Activated T-cell treated with anti-CD3 and anti-CD28 coated beads, Interleukin-2, amount 50 U/mL, for 24 hours (primary cell): ENCODE measurements at regions not wholly inside any gene's neighbourhood (a gene's known extent, or its start where the extent isn't known, plus 50 kb on each side); places are given as distances from the start of the nearest gene placed in this dataset.
"Not testable (repeated sequence)": the region's sequence is repeated elsewhere in the genome, so short reads cannot be mapped to it uniquely, and the experiment has no call there.

Experiments
- DNase-seq: peaks from one replicate; pipeline ENCODE4 v3.0.0-alpha.2; 2020
- H3K27ac Mint-ChIP-seq: 2 replicates; pipeline ENCODE4 v1.8.0; 2020; ENCODE audit warnings: mild to moderate bottlenecking, mixed read lengths
- H3K27me3 Mint-ChIP-seq: 2 replicates; pipeline ENCODE4 v1.8.0; 2020; ENCODE audit warnings: mixed read lengths
- H3K36me3 Mint-ChIP-seq: 2 replicates; pipeline ENCODE4 v1.8.0; 2020; ENCODE audit warnings: low read depth, mixed read lengths
- H3K4me1 Mint-ChIP-seq: 2 replicates; pipeline ENCODE4 v1.8.0; 2020; ENCODE audit warnings: low read depth, mixed read lengths
- H3K4me3 Mint-ChIP-seq: 2 replicates; pipeline ENCODE4 v1.8.0; 2020; ENCODE audit warnings: mild to moderate bottlenecking, moderate library complexity, mixed read lengths
- H3K9me3 Mint-ChIP-seq: 2 replicates; pipeline ENCODE4 v1.8.0; 2020; ENCODE audit warnings: mixed read lengths

DNA sequence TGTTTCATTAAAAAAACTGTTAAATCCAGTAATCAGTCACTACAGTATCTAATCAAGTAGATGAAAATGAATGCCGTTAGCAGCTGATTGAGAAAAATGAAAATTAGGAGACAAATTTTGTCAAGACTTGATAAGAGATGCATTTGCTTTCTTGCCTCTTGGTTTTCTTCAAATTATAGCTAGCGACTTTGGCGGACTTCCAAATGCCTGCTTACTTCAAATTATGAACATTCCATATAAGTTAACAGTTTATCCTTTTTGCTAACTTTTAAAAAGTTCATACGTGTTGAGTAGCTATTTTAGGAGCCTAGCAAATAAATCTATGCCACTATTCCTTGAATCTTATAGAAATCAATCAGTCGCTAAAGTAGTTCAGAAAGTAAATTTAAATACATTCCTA lies 58.8 kb downstream of the PPP4R3C start:
- no peak overlapping the region for H3K4me3 Mint-ChIP-seq
- H3K9me3 Mint-ChIP-seq, result peaks cover 3% of the 10 kb centered on the region
- no peak overlapping the region for H3K27ac Mint-ChIP-seq
- H3K4me1 Mint-ChIP-seq, result no peaks in the 10 kb centered on the region
- no peaks in the 10 kb centered on the region for H3K27me3 Mint-ChIP-seq
- DNase-seq, result no peak
- H3K36me3 Mint-ChIP-seq, result no peaks in the 10 kb centered on the region

GRCh38 chrX:27399146-27399456 lies 64.0 kb downstream of the PPP4R3C start:
- no peaks in the 10 kb centered on the region for H3K9me3 Mint-ChIP-seq
- DNase-seq, result no peak
- H3K4me1 Mint-ChIP-seq, result no peaks in the 10 kb centered on the region
- no peak overlapping the region for H3K4me3 Mint-ChIP-seq
- H3K27me3 Mint-ChIP-seq, result peaks cover 6% of the 10 kb centered on the region
- no peak overlapping the region for H3K27ac Mint-ChIP-seq
- H3K36me3 Mint-ChIP-seq, result no peaks in the 10 kb centered on the region

DNA sequence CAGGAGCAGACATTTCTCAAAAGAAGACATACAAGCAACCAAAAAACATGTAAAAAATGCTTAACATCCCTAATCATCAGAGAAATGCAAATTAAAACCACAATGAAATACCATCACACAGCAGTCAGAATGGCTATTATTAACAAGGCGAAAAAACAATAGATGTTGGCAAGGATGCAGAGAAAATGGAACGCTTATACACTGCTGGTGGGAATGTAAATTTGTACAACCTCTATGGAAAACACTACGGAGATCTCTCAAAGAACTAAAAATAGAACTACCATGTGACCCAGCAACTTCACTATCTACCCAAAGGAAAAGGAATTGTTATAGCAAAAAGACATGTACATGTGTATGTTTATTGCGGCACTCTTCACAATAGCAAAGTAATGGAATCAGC lies 71.5 kb downstream of the PPP4R3C start:
- no peaks in the 10 kb centered on the region for H3K9me3 Mint-ChIP-seq
- no peaks in the 10 kb centered on the region for H3K4me1 Mint-ChIP-seq
- H3K36me3 Mint-ChIP-seq, result no peaks in the 10 kb centered on the region
- no peak overlapping the region for H3K27ac Mint-ChIP-seq
- DNase-seq, result no peak
- H3K4me3 Mint-ChIP-seq, result no peak overlapping the region
- H3K27me3 Mint-ChIP-seq, result no peaks in the 10 kb centered on the region

- Mint-ChIP-seq H3K9me3 (peaks cover 2% of the 10 kb centered on the region), H3K4me3 (no peak overlapping the region), H3K36me3 (no peaks in the 10 kb centered on the region), H3K27me3 (peaks cover 3% of the 10 kb centered on the region), H3K4me1 (no peaks in the 10 kb centered on the region), H3K27ac (no peak overlapping the region)
- no peak for DNase-seq
Measured at GRCh38 chrX:27381419-27381818, 81.7 kb downstream of the PPP4R3C start.

DNA sequence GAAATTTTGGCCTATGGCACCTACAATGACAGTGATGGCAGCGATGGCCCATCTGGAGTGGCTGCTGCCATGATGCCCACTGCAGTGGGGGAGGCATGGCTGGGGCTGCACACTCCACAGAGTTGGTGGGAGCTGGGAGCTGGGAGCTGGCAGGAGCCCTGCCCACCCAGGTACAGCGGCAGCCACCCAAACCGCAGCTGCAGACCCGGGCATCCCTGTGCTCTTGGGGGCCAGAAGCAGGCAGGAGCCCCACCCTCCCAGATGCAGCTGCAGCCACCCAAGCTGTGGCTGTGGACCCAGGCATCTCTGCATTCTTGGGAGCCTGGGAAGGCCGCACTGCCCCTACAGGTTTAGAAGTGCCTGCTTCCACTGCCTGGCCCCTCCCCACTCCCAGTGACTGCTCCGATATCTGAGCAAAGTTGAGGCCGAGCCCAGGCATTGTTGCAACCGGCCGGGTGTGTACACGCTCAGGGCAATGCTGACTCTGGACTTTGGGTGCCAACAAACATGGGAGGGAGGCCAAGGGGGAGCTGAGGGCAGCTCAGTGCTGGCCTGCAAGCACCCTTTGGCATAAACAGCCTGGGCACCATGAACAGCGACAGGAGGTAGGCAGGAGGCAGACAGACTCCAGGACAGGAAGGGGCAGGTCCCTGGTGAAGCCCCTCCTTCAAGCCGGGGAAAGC lies 82.8 kb downstream of the PPP4R3C start:
- DNase-seq, result no peak
- no peaks in the 10 kb centered on the region for H3K4me1 Mint-ChIP-seq
- no peaks in the 10 kb centered on the region for H3K36me3 Mint-ChIP-seq
- H3K27ac Mint-ChIP-seq, result no peak overlapping the region
- H3K27me3 Mint-ChIP-seq, result peaks cover 3% of the 10 kb centered on the region
- no peak overlapping the region for H3K4me3 Mint-ChIP-seq
- peaks cover 2% of the 10 kb centered on the region for H3K9me3 Mint-ChIP-seq

- H3K27me3 Mint-ChIP-seq, result peaks cover 3% of the 10 kb centered on the region
- no peaks in the 10 kb centered on the region for H3K36me3 Mint-ChIP-seq
- no peak for DNase-seq
- no peaks in the 10 kb centered on the region for H3K4me1 Mint-ChIP-seq
- H3K4me3 Mint-ChIP-seq, result no peak overlapping the region
- H3K27ac Mint-ChIP-seq, result no peak overlapping the region
- H3K9me3 Mint-ChIP-seq, result no peaks in the 10 kb centered on the region
Measured at GRCh38 chrX:27354021-27354420, 109.1 kb downstream of the PPP4R3C start.

DNA sequence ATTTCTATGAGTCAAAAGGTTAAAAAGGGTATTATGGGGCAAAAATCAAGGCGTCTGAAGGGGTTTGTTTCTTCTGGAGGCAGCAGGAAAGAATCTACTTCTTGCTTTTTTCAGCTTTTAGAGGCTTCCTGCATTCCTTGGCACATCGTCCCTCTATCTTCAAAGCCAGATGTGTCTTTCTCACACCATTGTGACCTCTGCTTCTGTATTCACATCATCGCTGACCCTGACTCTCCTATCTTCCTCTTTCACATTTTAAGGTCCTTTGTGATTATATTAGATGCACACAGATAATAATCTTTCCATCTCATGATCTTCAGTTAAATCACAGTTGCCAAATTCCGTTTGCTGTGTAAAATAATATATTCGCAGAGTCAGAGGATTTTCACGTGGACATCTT lies 112.7 kb downstream of the PPP4R3C start:
- Mint-ChIP-seq H3K27ac (no peak overlapping the region), H3K36me3 (no peaks in the 10 kb centered on the region), H3K9me3 (no peaks in the 10 kb centered on the region), H3K27me3 (no peaks in the 10 kb centered on the region), H3K4me1 (no peaks in the 10 kb centered on the region), H3K4me3 (no peak overlapping the region)
- no peak for DNase-seq

- H3K27ac Mint-ChIP-seq, result no peak overlapping the region
Measured at GRCh38 chrX:27336466-27337091, 126.6 kb downstream of the PPP4R3C start.

DNA sequence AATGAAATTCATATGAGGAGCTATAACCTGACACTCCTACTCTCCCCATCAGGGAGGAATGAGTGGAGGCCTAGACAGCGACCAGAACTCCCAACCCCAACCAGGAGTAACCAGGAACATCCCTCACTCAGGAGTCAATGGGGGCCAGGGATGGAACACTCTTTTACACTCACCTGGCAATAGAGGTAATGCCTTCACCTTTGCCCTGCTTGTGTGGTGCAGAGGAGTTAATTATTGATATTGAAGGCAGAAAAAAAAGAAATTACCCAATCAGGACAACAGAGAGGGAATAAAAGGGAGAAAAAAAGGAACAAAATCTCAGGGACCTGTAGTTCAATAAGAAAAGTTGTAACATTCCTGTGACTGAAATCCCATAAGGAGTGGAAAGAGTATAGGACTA lies 141.5 kb downstream of the PPP4R3C start:
- Mint-ChIP-seq H3K27ac (no peak overlapping the region), H3K4me3 (no peak overlapping the region), H3K27me3 (peaks cover 10% of the 10 kb centered on the region), H3K9me3 (no peaks in the 10 kb centered on the region), H3K4me1 (no peaks in the 10 kb centered on the region), H3K36me3 (no peaks in the 10 kb centered on the region)
- DNase-seq, result no peak

More at GRCh38 chrX:27336466-27337091, 126.6 kb downstream of the PPP4R3C start:
- H3K36me3 Mint-ChIP-seq, result no peaks in the 10 kb centered on the region
- DNase-seq, result peak; percentile 47
- no peak overlapping the region for H3K4me3 Mint-ChIP-seq
- H3K4me1 Mint-ChIP-seq, result no peaks in the 10 kb centered on the region
- no peaks in the 10 kb centered on the region for H3K9me3 Mint-ChIP-seq
- H3K27me3 Mint-ChIP-seq, result no peaks in the 10 kb centered on the region

- no peak overlapping the region for H3K4me3 Mint-ChIP-seq
- no peak for DNase-seq
- no peaks in the 10 kb centered on the region for H3K4me1 Mint-ChIP-seq
- no peak overlapping the region for H3K27ac Mint-ChIP-seq
- H3K36me3 Mint-ChIP-seq, result no peaks in the 10 kb centered on the region
- no peaks in the 10 kb centered on the region for H3K27me3 Mint-ChIP-seq
- H3K9me3 Mint-ChIP-seq, result peaks cover 2% of the 10 kb centered on the region
Measured at GRCh38 chrX:27309406-27309805, 153.7 kb downstream of the PPP4R3C start.

GRCh38 chrX:27307546-27307945 lies 155.6 kb downstream of the PPP4R3C start:
- Mint-ChIP-seq H3K4me1 (no peaks in the 10 kb centered on the region), H3K9me3 (peaks cover 2% of the 10 kb centered on the region), H3K27me3 (peaks cover 2% of the 10 kb centered on the region), H3K27ac (no peak overlapping the region), H3K4me3 (no peak overlapping the region), H3K36me3 (no peaks in the 10 kb centered on the region)
- DNase-seq, result no peak

DNA sequence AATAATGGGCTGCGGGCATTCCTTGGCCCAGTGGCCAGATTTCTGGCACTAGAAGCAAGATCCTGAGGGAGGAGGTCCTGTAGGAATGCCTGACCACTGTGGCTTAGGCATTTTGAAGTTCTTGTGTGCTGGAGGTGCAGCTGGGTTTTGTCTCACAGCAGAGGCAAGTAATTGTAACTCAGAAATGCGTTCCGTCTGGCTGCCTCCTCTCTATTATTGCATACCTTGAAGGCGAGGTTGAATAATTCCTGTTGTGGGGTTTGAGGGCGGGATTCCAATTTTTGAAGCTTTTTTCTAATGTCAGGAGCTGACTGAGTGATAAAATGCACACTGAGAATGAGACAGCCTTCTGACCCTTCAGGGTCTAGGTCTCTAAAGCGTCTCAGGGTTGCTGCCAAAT lies 170.6 kb downstream of the PPP4R3C start:
- not testable (repeated sequence) for H3K9me3 Mint-ChIP-seq, H3K27ac Mint-ChIP-seq, H3K4me3 Mint-ChIP-seq, DNase-seq, H3K36me3 Mint-ChIP-seq, H3K4me1 Mint-ChIP-seq, H3K27me3 Mint-ChIP-seq

DNA sequence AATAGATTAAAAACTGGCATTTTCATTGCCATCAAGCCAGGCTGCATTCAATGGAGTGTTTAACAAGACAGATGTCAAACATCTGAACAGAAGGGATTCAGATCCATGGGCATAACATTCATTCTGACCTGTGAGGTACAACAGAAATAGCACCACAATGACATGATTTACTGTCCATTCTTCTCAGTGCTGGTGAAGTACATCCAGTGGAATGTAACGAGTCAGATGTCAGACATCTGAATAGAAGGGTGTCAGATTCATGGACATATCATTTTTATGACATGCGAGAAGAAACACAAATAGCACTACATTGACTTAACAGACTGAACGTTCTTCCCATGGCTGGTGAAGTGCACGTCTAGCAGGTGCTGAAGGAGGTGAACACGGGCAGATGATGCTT lies 186.4 kb downstream of the PPP4R3C start:
- no peak overlapping the region for H3K4me3 Mint-ChIP-seq
- no peak for DNase-seq
- peaks cover 13% of the 10 kb centered on the region for H3K27me3 Mint-ChIP-seq
- H3K4me1 Mint-ChIP-seq, result no peaks in the 10 kb centered on the region
- H3K9me3 Mint-ChIP-seq, result no peaks in the 10 kb centered on the region
- H3K27ac Mint-ChIP-seq, result no peak overlapping the region
- H3K36me3 Mint-ChIP-seq, result no peaks in the 10 kb centered on the region

GRCh38 chrX:27254656-27255055 lies 208.5 kb downstream of the PPP4R3C start:
- DNase-seq, result no peak
- Mint-ChIP-seq H3K36me3 (no peaks in the 10 kb centered on the region), H3K9me3 (no peaks in the 10 kb centered on the region), H3K4me1 (no peaks in the 10 kb centered on the region), H3K27ac (no peak overlapping the region), H3K27me3 (peaks cover 3% of the 10 kb centered on the region), H3K4me3 (no peak overlapping the region)

GRCh38 chrX:27251369-27251768 lies 211.8 kb downstream of the PPP4R3C start:
- no peak for DNase-seq
- Mint-ChIP-seq H3K4me3 (no peak overlapping the region), H3K9me3 (no peaks in the 10 kb centered on the region), H3K27me3 (peaks cover 2% of the 10 kb centered on the region), H3K36me3 (no peaks in the 10 kb centered on the region), H3K27ac (no peak overlapping the region), H3K4me1 (no peaks in the 10 kb centered on the region)

DNA sequence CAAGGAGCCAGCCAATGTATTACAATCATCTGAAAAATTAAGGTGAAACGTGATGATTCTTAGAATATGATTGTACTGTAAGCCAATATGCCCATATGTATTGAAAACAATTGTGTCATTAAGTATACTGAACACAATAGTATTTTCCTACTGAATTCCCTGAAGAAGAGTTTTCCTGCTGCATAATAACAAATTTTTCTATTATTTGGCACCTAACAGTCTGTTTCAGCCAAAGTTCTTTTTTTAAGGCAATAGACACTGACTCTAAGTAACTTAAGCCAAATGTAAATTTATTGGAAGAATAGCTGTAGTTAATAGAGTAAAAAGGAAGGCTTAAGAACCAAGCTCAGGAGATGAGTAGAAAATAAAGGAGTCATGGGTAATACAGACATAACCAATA lies 220.6 kb downstream of the PPP4R3C start:
- Mint-ChIP-seq H3K36me3 (no peaks in the 10 kb centered on the region), H3K4me3 (no peak overlapping the region), H3K4me1 (no peaks in the 10 kb centered on the region), H3K9me3 (peaks cover 20% of the 10 kb centered on the region), H3K27ac (no peak overlapping the region), H3K27me3 (no peaks in the 10 kb centered on the region)
- DNase-seq, result no peak
